ENCODE measurements at regions not wholly inside any gene's neighbourhood (a gene's known extent, or its start where the extent isn't known, plus 50 kb on each side); places are given as distances from the start of the nearest gene placed in this dataset.

- POLR2A ChIA-PET = no interaction called here
- Mint-ChIP-seq H3K36me3 (ENCODE audit: low read depth) (no peaks in the 10 kb centered on the region), H3K27me3 (peaks cover 8% of the 10 kb centered on the region), H3K27ac (no peak overlapping the region), H3K9me3 (no peaks in the 10 kb centered on the region), H3K4me3 (no peak overlapping the region), H3K4me1 (no peaks in the 10 kb centered on the region)
- no peak for DNase-seq
- CTCF ChIA-PET = interaction anchor here (0.6 kb wide), 1 partner anchor 428 kb away, joined by 6 read pairs; no protein-coding TSS in a partner anchor
Measured at GRCh38 chr2:109070290-109070689, 58.7 kb upstream of the SH3RF3 start.

- Mint-ChIP-seq H3K9me3 (no peaks in the 10 kb centered on the region), H3K4me1 (no peaks in the 10 kb centered on the region), H3K27ac (no peak overlapping the region), H3K4me3 (no peak overlapping the region), H3K36me3 (ENCODE audit: low read depth) (no peaks in the 10 kb centered on the region), H3K27me3 (peaks cover 6% of the 10 kb centered on the region)
- POLR2A ChIA-PET = no interaction called here
- no peak for DNase-seq
- CTCF ChIA-PET = no interaction called here
Measured at GRCh38 chr2:109069331-109070194, 59.4 kb upstream of the SH3RF3 start.

DNA sequence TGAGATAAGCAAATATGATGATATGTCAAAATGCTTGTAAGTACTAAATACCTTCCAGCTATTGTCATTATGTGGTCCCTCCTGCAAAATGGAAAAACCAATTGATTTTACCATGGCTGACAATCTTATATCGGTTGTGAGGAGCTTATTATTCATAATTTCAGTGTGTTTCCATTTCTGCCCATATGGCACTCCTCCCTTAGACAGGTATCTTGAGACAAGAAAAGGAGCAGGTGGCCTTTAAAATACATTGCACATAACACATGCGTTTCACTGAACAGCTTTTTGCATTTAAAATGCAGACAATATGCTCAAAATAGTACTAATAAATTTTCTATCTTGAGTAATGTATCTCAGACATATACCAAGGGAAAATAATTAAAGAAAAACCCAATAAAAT lies 60.2 kb upstream of the SH3RF3 start:
- no peaks in the 10 kb centered on the region for H3K4me1 Mint-ChIP-seq
- H3K27me3 Mint-ChIP-seq = peaks cover 5% of the 10 kb centered on the region
- ChIA-PET CTCF (no interaction called here), POLR2A (no interaction called here)
- H3K27ac Mint-ChIP-seq = no peak overlapping the region
- no peak for DNase-seq
- no peaks in the 10 kb centered on the region for H3K9me3 Mint-ChIP-seq
- no peak overlapping the region for H3K4me3 Mint-ChIP-seq
- H3K36me3 Mint-ChIP-seq (ENCODE audit: low read depth) = no peaks in the 10 kb centered on the region

- Mint-ChIP-seq H3K27me3 (no peaks in the 10 kb centered on the region), H3K4me1 (no peaks in the 10 kb centered on the region), H3K36me3 (ENCODE audit: low read depth) (no peaks in the 10 kb centered on the region), H3K27ac (no peak overlapping the region), H3K9me3 (no peaks in the 10 kb centered on the region), H3K4me3 (no peak overlapping the region)
- ChIA-PET CTCF (no interaction called here), POLR2A (no interaction called here)
- DNase-seq = no peak
Measured at GRCh38 chr2:109067631-109068125, 61.3 kb upstream of the SH3RF3 start.

- H3K4me1 Mint-ChIP-seq = no peaks in the 10 kb centered on the region
- H3K27ac Mint-ChIP-seq = no peak overlapping the region
- POLR2A ChIA-PET = no interaction called here
- H3K27me3 Mint-ChIP-seq = no peaks in the 10 kb centered on the region
- no peaks in the 10 kb centered on the region for H3K9me3 Mint-ChIP-seq
- no peak overlapping the region for H3K4me3 Mint-ChIP-seq
- CTCF ChIA-PET = no interaction called here
- no peaks in the 10 kb centered on the region for H3K36me3 Mint-ChIP-seq (ENCODE audit: low read depth)
- DNase-seq = no peak
Measured at GRCh38 chr2:109066917-109067597, 61.9 kb upstream of the SH3RF3 start.

DNA sequence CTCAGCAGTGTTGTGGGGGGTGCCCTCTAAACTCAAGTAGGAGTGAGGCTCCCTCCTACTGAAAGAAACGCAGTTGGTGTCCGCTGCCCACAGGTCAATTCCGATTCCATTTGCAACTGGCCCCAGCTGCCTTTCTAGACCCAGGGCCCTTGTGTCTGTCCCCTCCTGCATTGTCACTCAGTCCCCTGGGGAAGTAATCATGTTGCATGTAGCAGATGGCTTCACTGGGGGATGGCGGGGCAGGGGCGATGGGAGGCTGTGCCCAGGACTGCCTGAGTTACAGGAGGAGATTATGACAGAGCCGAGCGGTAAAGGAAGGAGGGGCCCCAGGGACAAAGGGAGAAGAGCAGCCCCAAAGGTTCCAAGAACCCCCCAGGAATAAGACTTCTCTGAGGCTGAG lies 62.5 kb upstream of the SH3RF3 start:
- ChIA-PET POLR2A (no interaction called here), CTCF (no interaction called here)
- Mint-ChIP-seq H3K36me3 (ENCODE audit: low read depth) (no peaks in the 10 kb centered on the region), H3K9me3 (no peaks in the 10 kb centered on the region), H3K27me3 (no peaks in the 10 kb centered on the region), H3K27ac (no peak overlapping the region), H3K4me3 (no peak overlapping the region), H3K4me1 (no peaks in the 10 kb centered on the region)
- no peak for DNase-seq

GRCh38 chr2:109065391-109065734 lies 63.6 kb upstream of the SH3RF3 start:
- no peaks in the 10 kb centered on the region for H3K9me3 Mint-ChIP-seq
- DNase-seq = no peak
- no peaks in the 10 kb centered on the region for H3K4me1 Mint-ChIP-seq
- no peak overlapping the region for H3K27ac Mint-ChIP-seq
- no peaks in the 10 kb centered on the region for H3K36me3 Mint-ChIP-seq (ENCODE audit: low read depth)
- ChIA-PET POLR2A (no interaction called here), CTCF (interaction anchor here (0.6 kb wide), 1 partner anchor 203 kb away, joined by 3 read pairs; no protein-coding TSS in a partner anchor)
- no peaks in the 10 kb centered on the region for H3K27me3 Mint-ChIP-seq
- no peak overlapping the region for H3K4me3 Mint-ChIP-seq

DNA sequence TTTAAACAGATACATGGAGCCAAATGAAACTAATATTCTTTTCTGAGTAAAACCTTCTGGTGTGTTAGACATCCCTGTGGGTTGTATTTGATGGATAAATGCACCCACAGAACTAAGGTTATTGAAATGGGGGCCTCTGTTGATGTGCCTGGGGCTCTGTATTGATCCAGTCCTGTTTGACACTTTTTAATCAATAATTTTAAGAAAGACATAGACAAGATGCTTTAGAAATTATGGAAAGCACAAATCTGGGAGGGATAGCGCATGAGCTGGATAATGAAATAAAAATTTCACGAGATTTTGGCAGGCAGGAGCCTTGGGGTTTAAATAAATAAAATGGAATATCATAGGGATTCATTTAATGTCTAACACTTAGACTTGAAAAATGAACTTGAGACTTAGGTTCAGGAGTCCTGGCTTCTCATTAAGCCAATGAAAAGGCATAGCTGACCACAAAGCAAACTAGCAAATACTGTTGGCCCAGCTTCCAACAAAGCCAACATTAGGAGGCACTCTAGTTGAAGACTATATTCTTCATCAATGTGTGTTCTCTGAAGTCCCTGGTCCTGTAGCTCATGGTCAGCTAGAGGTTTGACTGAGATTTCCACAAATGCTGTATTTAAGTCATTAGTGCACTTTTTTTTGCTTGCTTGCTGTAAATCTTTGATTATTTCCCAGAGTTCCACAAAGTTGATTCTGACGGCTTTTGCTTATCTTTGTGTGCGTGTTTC lies 64.2 kb upstream of the SH3RF3 start:
- ChIA-PET CTCF (interaction anchor here (0.6 kb wide), 1 partner anchor 203 kb away, joined by 3 read pairs; no protein-coding TSS in a partner anchor), POLR2A (no interaction called here)
- no peak overlapping the region for H3K4me3 Mint-ChIP-seq

GRCh38 chr2:109062859-109063700 lies 65.9 kb upstream of the SH3RF3 start:
- DNase-seq = no peak
- H3K4me1 Mint-ChIP-seq = no peaks in the 10 kb centered on the region
- H3K27me3 Mint-ChIP-seq = no peaks in the 10 kb centered on the region
- no peak overlapping the region for H3K4me3 Mint-ChIP-seq
- no peaks in the 10 kb centered on the region for H3K36me3 Mint-ChIP-seq (ENCODE audit: low read depth)
- CTCF ChIA-PET = no interaction called here
- POLR2A ChIA-PET = no interaction called here
- H3K27ac Mint-ChIP-seq = no peak overlapping the region
- no peaks in the 10 kb centered on the region for H3K9me3 Mint-ChIP-seq

More for the DNA sequence above, 64.2 kb upstream of the SH3RF3 start:
- Mint-ChIP-seq H3K4me1 (no peaks in the 10 kb centered on the region), H3K9me3 (no peaks in the 10 kb centered on the region), H3K27me3 (no peaks in the 10 kb centered on the region), H3K27ac (no peak overlapping the region), H3K36me3 (ENCODE audit: low read depth) (no peaks in the 10 kb centered on the region)
- no peak for DNase-seq

DNA sequence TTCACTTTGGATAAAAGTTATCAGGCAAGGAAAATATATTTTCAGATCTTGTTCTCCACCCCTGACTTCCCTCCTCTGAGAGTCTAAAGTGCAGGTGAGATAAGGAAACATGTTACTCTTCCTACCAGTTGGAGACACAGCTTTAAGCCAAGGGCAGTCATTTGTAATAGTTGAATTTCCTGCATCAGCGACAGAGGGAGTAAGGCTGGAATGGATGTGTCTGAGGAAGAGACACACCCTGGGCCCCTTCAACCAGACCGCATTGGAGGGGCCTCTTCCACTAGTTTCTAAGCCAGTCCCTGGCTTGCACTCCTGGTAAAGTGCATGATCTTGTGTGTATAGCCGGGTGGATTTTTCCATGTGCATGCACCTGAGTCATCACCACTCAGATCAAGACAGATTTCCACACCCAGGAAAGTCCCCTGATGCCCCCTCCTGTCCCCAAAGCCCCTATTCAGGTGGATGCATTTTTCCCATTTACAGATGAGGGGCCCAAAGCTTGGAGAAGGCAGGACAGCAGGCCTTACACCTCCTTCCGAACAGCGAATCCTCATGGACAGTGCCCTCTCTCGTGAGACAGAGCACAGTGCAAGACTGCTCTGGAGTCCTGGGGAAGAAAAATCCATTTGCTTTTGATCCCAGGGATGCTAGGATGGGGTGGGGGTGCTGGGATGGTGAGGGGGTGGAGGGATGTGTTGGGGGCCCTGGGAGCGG lies 66.7 kb upstream of the SH3RF3 start:
- Mint-ChIP-seq H3K9me3 (no peaks in the 10 kb centered on the region), H3K27me3 (no peaks in the 10 kb centered on the region), H3K36me3 (ENCODE audit: low read depth) (no peaks in the 10 kb centered on the region), H3K4me1 (peaks cover 5% of the 10 kb centered on the region), H3K4me3 (no peak overlapping the region), H3K27ac (no peak overlapping the region)
- ChIA-PET CTCF (no interaction called here), POLR2A (no interaction called here)
- no peak for DNase-seq

- ChIA-PET POLR2A (no interaction called here), CTCF (no interaction called here)
- H3K27me3 Mint-ChIP-seq = no peaks in the 10 kb centered on the region
- no peak overlapping the region for H3K27ac Mint-ChIP-seq
- DNase-seq = no peak
- peaks cover 7% of the 10 kb centered on the region for H3K4me1 Mint-ChIP-seq
- H3K9me3 Mint-ChIP-seq = no peaks in the 10 kb centered on the region
- H3K36me3 Mint-ChIP-seq (ENCODE audit: low read depth) = no peaks in the 10 kb centered on the region
- H3K4me3 Mint-ChIP-seq = no peak overlapping the region
Measured at GRCh38 chr2:109061736-109062135, 67.3 kb upstream of the SH3RF3 start.

- POLR2A ChIA-PET = no interaction called here
- no peaks in the 10 kb centered on the region for H3K27me3 Mint-ChIP-seq
Measured at GRCh38 chr2:109060496-109060895, 68.5 kb upstream of the SH3RF3 start.

More at GRCh38 chr2:109060496-109060895, 68.5 kb upstream of the SH3RF3 start:
- Mint-ChIP-seq H3K9me3 (no peaks in the 10 kb centered on the region), H3K4me1 (peaks cover 7% of the 10 kb centered on the region), H3K27ac (no peak overlapping the region), H3K4me3 (no peak overlapping the region), H3K36me3 (ENCODE audit: low read depth) (no peaks in the 10 kb centered on the region)
- DNase-seq = no peak
- CTCF ChIA-PET = no interaction called here
